OCI-LY1 (cell line): ENCODE measurements at regions not wholly inside any gene's neighbourhood (a gene's known extent, or its start where the extent isn't known, plus 50 kb on each side); places are given as distances from the start of the nearest gene placed in this dataset.
"Not testable (repeated sequence)": the region's sequence is repeated elsewhere in the genome, so short reads cannot be mapped to it uniquely, and the experiment has no call there.

Experiments
- H2AFZ ChIP-seq: fragments of 200-600 bp; sonication (generic), shearing (Covaris generic); 2 replicates; pipeline ENCODE4 v1.6.0; 2014; ENCODE audit warnings: antibody characterized with exemption, mild to moderate bottlenecking, low read length
- H3F3A ChIP-seq: fragments of 200-600 bp; sonication (generic), shearing (Covaris generic); 2 replicates; pipeline ENCODE4 v1.6.0; 2014; ENCODE audit warnings: mild to moderate bottlenecking, antibody characterized with exemption, low read length, moderate library complexity; ENCODE audit not compliant: insufficient read depth
- H3K27ac ChIP-seq: fragments of 200-600 bp; sonication (generic); 2 replicates; pipeline ENCODE4 v1.5.1; 2014; ENCODE audit warnings: low read length, mixed run types, mild to moderate bottlenecking, low read depth; ENCODE audit not compliant: poor library complexity, severe bottlenecking
- H3K27me3 ChIP-seq: fragments of 200-600 bp; sonication (generic); 2 replicates; pipeline ENCODE4 v1.6.0; 2014; ENCODE audit warnings: antibody characterized with exemption, mild to moderate bottlenecking, low read length, moderate library complexity; ENCODE audit not compliant: insufficient read depth
- H3K36me3 ChIP-seq: fragments of 200-600 bp; sonication (generic); 2 replicates; pipeline ENCODE4 v1.6.1; 2014; ENCODE audit warnings: mild to moderate bottlenecking, antibody characterized with exemption, low read length, moderate library complexity, mixed read lengths; ENCODE audit not compliant: insufficient read depth
- H3K4me1 ChIP-seq: fragments of 200-600 bp; sonication (generic); 2 replicates; pipeline ENCODE4 v1.5.1; 2014; ENCODE audit warnings: mild to moderate bottlenecking, low read length, moderate library complexity; ENCODE audit not compliant: insufficient read depth, severe bottlenecking
- H3K4me2 ChIP-seq: fragments of 200-600 bp; sonication (generic), shearing (Covaris generic); 2 replicates; pipeline ENCODE4 v1.6.1; 2014; ENCODE audit warnings: low read length
- H3K4me3 ChIP-seq: fragments of 200-600 bp; sonication (generic); 2 replicates; pipeline ENCODE4 v1.5.1; 2014; ENCODE audit warnings: low read length, low read depth, mild to moderate bottlenecking, mixed read lengths; ENCODE audit not compliant: poor library complexity, severe bottlenecking
- H3K79me2 ChIP-seq: fragments of 200-600 bp; shearing (Covaris generic); 2 replicates; pipeline ENCODE4 v1.6.1; 2016; ENCODE audit warnings: mixed run types, low read length, mixed read lengths; ENCODE audit not compliant: insufficient read depth
- H3K9ac ChIP-seq: fragments of 200-600 bp; sonication (generic), shearing (Covaris generic); 2 replicates; pipeline ENCODE4 v1.6.1; 2014; ENCODE audit warnings: mild to moderate bottlenecking, low read length, mixed read lengths
- H3K9me2 ChIP-seq: fragments of 200-600 bp; sonication (generic), shearing (Covaris generic); 2 replicates; pipeline ENCODE4 v1.6.1; 2014; ENCODE audit warnings: low read depth, mild to moderate bottlenecking, low read length, mixed read lengths
- H3K9me3 ChIP-seq: fragments of 200-600 bp; shearing (Covaris generic); 2 replicates; pipeline ENCODE4 v1.6.1; 2014; ENCODE audit warnings: low read length, mixed read lengths
- H4K20me1 ChIP-seq: fragments of 200-600 bp; sonication (generic), shearing (Covaris generic); 2 replicates; pipeline ENCODE4 v1.6.0; 2016; ENCODE audit warnings: mild to moderate bottlenecking, low read length; ENCODE audit not compliant: insufficient read depth
- CTCF ChIP-seq: fragments of 200-600 bp; sonication (generic), shearing (Covaris generic); IDR thresholded peaks from 2 replicates; pipeline ENCODE4 v1.5.1; 2017; ENCODE audit warnings: mild to moderate bottlenecking, antibody characterized with exemption, low read length, moderate library complexity, mixed read lengths
- EZH2 ChIP-seq: fragments of 200-600 bp; sonication (generic), shearing (Covaris generic); IDR thresholded peaks from 2 replicates; pipeline ENCODE4 v1.8.0; 2017; ENCODE audit warnings: borderline replicate concordance, mixed run types, mild to moderate bottlenecking, antibody characterized with exemption, low read length, moderate library complexity, mixed read lengths

- H2AFZ ChIP-seq: no peak overlapping the region
- H3K4me1 ChIP-seq: no peaks in the 10 kb centered on the region
- H3K27me3 ChIP-seq: no peaks in the 10 kb centered on the region
- H3K79me2 ChIP-seq: no peaks in the 10 kb centered on the region
- H3F3A ChIP-seq: no peaks in the 10 kb centered on the region
- H3K9me3 ChIP-seq: no peaks in the 10 kb centered on the region
- H3K4me2 ChIP-seq: no peak overlapping the region
- no peak overlapping the region for H3K4me3 ChIP-seq
- H3K9ac ChIP-seq: no peak overlapping the region
- no peaks in the 10 kb centered on the region for H3K9me2 ChIP-seq
- H3K27ac ChIP-seq: no peak overlapping the region
- TF ChIP-seq CTCF (no peak), EZH2 (no peak)
- no peaks in the 10 kb centered on the region for H3K36me3 ChIP-seq
- no peaks in the 10 kb centered on the region for H4K20me1 ChIP-seq
These were observed 150.5 kb upstream of the FOXD4L5 start for GRCh38 chr9:65435464-65435863.

- H3F3A ChIP-seq: no peaks in the 10 kb centered on the region
- H3K36me3 ChIP-seq: no peaks in the 10 kb centered on the region
- TF ChIP-seq EZH2: no peak
- H3K9me3 ChIP-seq: no peaks in the 10 kb centered on the region
- H4K20me1 ChIP-seq: no peaks in the 10 kb centered on the region
- H3K27me3 ChIP-seq: no peaks in the 10 kb centered on the region
- H3K4me3 ChIP-seq: no peak overlapping the region
- H3K9ac ChIP-seq: no peak overlapping the region
- no peak overlapping the region for H3K27ac ChIP-seq
- H3K9me2 ChIP-seq: no peaks in the 10 kb centered on the region
- no peak overlapping the region for H2AFZ ChIP-seq
- no peaks in the 10 kb centered on the region for H3K4me1 ChIP-seq
- H3K79me2 ChIP-seq: no peaks in the 10 kb centered on the region
- H3K4me2 ChIP-seq: no peak overlapping the region
These were observed 147.8 kb upstream of the FOXD4L5 start for GRCh38 chr9:65432722-65433323.

- H3K27me3 ChIP-seq: no peaks in the 10 kb centered on the region
- TF ChIP-seq EZH2: no peak
- no peak for TF ChIP-seq CTCF
- H3K27ac ChIP-seq: no peak overlapping the region
- H3K4me1 ChIP-seq: no peaks in the 10 kb centered on the region
- H3K4me3 ChIP-seq: no peak overlapping the region
- no peaks in the 10 kb centered on the region for H3F3A ChIP-seq
- no peaks in the 10 kb centered on the region for H3K9me2 ChIP-seq
- H3K79me2 ChIP-seq: no peaks in the 10 kb centered on the region
- no peaks in the 10 kb centered on the region for H3K9me3 ChIP-seq
- H4K20me1 ChIP-seq: no peaks in the 10 kb centered on the region
- no peaks in the 10 kb centered on the region for H3K36me3 ChIP-seq
- H3K9ac ChIP-seq: no peak overlapping the region
- H3K4me2 ChIP-seq: no peak overlapping the region
- H2AFZ ChIP-seq: no peak overlapping the region
These were observed 147.0 kb upstream of the FOXD4L5 start for GRCh38 chr9:65432051-65432450.

GRCh38 chr9:65430221-65430620 is 145.2 kb upstream of the FOXD4L5 start:
- H3K9me2 ChIP-seq: no peaks in the 10 kb centered on the region
- no peaks in the 10 kb centered on the region for H3K79me2 ChIP-seq
- no peaks in the 10 kb centered on the region for H3F3A ChIP-seq
- no peak overlapping the region for H3K4me2 ChIP-seq
- no peaks in the 10 kb centered on the region for H3K4me1 ChIP-seq
- H3K9me3 ChIP-seq: no peaks in the 10 kb centered on the region
- no peak overlapping the region for H2AFZ ChIP-seq
- no peaks in the 10 kb centered on the region for H3K36me3 ChIP-seq
- H3K9ac ChIP-seq: no peak overlapping the region
- H3K27ac ChIP-seq: no peak overlapping the region
- no peak for TF ChIP-seq EZH2
- no peak for TF ChIP-seq CTCF
- no peak overlapping the region for H3K4me3 ChIP-seq
- H4K20me1 ChIP-seq: no peaks in the 10 kb centered on the region
- H3K27me3 ChIP-seq: no peaks in the 10 kb centered on the region

GRCh38 chr9:65427361-65427760 is 142.4 kb upstream of the FOXD4L5 start:
- not testable (repeated sequence) for H3K79me2 ChIP-seq, H3K27me3 ChIP-seq, H3F3A ChIP-seq, H3K36me3 ChIP-seq, H4K20me1 ChIP-seq, H3K4me3 ChIP-seq, H3K9ac ChIP-seq, H2AFZ ChIP-seq, H3K27ac ChIP-seq, H3K9me2 ChIP-seq, H3K9me3 ChIP-seq, H3K4me2 ChIP-seq, H3K4me1 ChIP-seq
